ENCODE measurements at regions not wholly inside any gene's neighbourhood (a gene's known extent, or its start where the extent isn't known, plus 50 kb on each side); places are given as distances from the start of the nearest gene placed in this dataset.

DNA sequence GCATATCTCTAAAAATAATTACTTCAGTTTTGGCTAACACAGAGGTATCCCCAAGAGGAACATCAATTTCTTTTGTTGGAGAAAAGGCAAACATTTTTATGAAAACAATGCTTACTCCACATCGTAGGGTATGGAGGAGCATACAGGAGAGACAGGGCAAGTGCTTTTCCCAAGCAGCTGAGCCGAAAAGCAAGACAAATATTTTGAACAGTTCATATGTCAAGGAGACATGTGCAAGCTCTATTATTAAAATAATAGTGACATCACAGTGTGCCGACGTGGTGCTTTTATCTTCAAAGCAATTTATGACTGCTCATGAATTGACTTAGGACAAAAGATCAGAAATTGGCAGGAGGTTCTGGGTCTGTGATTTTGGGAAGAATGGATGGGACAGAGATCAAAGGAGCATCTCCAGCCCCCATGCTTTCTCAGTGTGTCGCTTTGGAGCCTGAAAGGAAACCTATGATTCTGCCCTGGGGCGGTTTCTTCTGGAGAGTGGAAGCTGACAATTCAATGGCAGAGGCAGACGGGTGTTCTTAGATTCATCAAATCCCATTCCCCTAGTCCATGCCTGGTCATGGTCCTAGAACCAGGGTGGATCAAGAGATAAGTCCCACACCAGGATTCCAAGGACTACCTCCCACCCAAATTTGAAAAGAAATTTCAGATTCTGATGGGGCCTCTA lies 97.1 kb downstream of the JCAD start:
- TF ChIP-seq EZH2 (IDR thresholded peaks at IDR 0.05) (no peak), POLR2AphosphoS5 (IDR thresholded peaks at IDR 0.05; ENCODE audit: borderline replicate concordance, low read depth, low read length) (no peak), FOXP2 (optimal IDR thresholded peaks at IDR 0.05; ENCODE audit: control extremely low read depth, extremely low read length, insufficient read depth) (no peak)
- Histone ChIP-seq H3K9ac (ENCODE audit: insufficient read length) (no peak overlapping the region), H3K9me3 (ENCODE audit: low read depth, low read length) (no peaks in the 10 kb centered on the region), H3K4me3 (no peak overlapping the region), H3K36me3 (ENCODE audit: insufficient read depth, low read length) (no peaks in the 10 kb centered on the region), H3K27ac (no peak overlapping the region)
- DNase-seq (ENCODE audit: low read depth, low spot score), result no peak

DNA sequence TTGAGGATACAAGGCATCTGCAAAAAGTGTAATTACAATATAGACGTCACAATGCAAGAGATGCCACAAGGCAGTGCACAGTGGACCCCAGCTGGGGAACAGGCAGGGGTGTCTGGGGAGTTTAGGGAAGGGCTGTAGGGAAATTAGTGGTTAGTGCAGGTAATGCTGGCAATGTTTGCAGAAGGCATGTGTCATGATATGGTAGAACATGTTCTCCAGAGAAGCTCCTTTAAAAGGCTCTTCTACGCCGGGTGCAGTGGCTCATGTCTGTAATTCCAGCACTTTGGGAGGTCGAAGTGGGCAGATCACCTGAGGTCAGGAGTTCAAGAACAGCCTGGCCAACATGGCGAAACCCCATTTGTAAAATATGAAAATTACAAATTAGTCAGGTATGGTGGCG lies 98.0 kb downstream of the JCAD start:
- H3K27ac ChIP-seq, result no peak overlapping the region
- no peak overlapping the region for H3K9ac ChIP-seq (ENCODE audit: insufficient read length)
- no peaks in the 10 kb centered on the region for H3K9me3 ChIP-seq (ENCODE audit: low read depth, low read length)
- no peak overlapping the region for H3K4me3 ChIP-seq
- no peak for TF ChIP-seq POLR2AphosphoS5 (IDR thresholded peaks at IDR 0.05; ENCODE audit: borderline replicate concordance, low read depth, low read length)
- TF ChIP-seq FOXP2 (optimal IDR thresholded peaks at IDR 0.05; ENCODE audit: control extremely low read depth, extremely low read length, insufficient read depth), result no peak
- no peak for TF ChIP-seq EZH2 (IDR thresholded peaks at IDR 0.05)
- no peak for DNase-seq (ENCODE audit: low read depth, low spot score)
- H3K36me3 ChIP-seq (ENCODE audit: insufficient read depth, low read length), result no peaks in the 10 kb centered on the region

DNA sequence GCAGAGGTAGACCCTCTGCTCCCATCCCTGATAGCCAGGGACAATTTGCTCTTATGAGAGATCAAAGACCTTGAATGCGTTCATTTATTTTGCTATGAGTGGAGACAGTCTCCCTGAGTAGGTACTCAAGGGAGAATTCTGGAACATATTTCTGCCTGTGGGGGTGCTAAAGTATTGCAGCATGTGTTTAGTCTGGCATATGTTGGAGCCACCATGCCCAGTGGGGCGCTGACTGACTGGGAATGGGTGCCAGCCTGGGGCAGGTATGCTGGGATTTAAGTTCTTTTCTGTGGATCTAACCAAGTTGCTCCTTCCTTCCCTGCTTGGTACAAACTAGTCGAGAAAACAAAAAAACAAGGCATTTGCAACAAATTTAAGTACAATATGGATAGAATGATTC lies 99.1 kb downstream of the JCAD start:
- Histone ChIP-seq H3K36me3 (ENCODE audit: insufficient read depth, low read length) (no peaks in the 10 kb centered on the region), H3K9me3 (ENCODE audit: low read depth, low read length) (no peaks in the 10 kb centered on the region), H3K9ac (ENCODE audit: insufficient read length) (no peak overlapping the region), H3K27ac (no peak overlapping the region), H3K4me3 (no peak overlapping the region)
- TF ChIP-seq POLR2AphosphoS5 (IDR thresholded peaks at IDR 0.05; ENCODE audit: borderline replicate concordance, low read depth, low read length) (no peak), EZH2 (IDR thresholded peaks at IDR 0.05) (no peak), FOXP2 (optimal IDR thresholded peaks at IDR 0.05; ENCODE audit: control extremely low read depth, extremely low read length, insufficient read depth) (no peak)
- no peak for DNase-seq (ENCODE audit: low read depth, low spot score)

DNA sequence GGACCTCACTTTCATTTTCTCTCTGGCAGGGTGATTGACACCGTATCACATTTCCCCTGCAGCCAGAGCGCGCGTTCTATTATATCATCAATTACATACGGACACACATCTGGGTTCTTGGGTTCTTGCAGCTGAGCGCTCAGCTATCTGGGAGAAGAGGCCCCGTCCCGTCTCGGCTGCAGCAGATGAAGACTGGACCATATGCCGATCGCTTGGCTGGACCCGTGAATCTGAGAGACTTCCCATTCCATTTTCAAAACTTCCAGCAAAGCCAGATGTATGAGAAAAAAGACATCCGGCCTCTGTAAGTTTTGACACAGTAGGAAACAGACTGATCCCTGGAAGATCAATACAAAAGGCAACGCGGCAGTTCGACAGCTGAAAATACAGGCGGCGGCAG lies 99.8 kb downstream of the JCAD start:
- no peak for DNase-seq (ENCODE audit: low read depth, low spot score)
- H3K4me3 ChIP-seq, result no peak overlapping the region
- H3K27ac ChIP-seq, result no peak overlapping the region
- TF ChIP-seq EZH2 (IDR thresholded peaks at IDR 0.05), result no peak
- TF ChIP-seq POLR2AphosphoS5 (IDR thresholded peaks at IDR 0.05; ENCODE audit: borderline replicate concordance, low read depth, low read length), result no peak
- TF ChIP-seq FOXP2 (optimal IDR thresholded peaks at IDR 0.05; ENCODE audit: control extremely low read depth, extremely low read length, insufficient read depth), result no peak
- no peaks in the 10 kb centered on the region for H3K36me3 ChIP-seq (ENCODE audit: insufficient read depth, low read length)
- no peak overlapping the region for H3K9ac ChIP-seq (ENCODE audit: insufficient read length)
- H3K9me3 ChIP-seq (ENCODE audit: low read depth, low read length), result no peaks in the 10 kb centered on the region

DNA sequence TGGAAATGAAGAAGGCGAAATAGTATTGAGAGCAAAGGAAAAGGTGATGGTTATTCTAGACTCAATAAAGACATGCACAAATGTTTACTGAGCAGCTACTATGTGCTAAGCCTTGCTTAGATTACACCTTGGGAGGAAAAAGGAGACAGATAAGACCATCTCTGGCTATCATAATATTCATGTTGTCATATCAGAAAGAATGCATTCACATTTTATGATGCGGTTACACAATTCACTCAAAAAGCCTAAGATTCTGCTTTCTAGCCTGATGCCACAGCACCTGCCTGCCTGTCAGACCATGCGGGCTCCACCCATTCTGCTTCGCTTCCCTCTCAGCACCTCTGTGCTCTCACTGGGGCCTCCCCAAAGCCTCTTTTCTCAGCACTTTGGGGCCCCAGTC lies 100.9 kb downstream of the JCAD start:
- H3K9me3 ChIP-seq (ENCODE audit: low read depth, low read length), result no peaks in the 10 kb centered on the region
- no peaks in the 10 kb centered on the region for H3K36me3 ChIP-seq (ENCODE audit: insufficient read depth, low read length)
- H3K27ac ChIP-seq, result no peak overlapping the region
- TF ChIP-seq EZH2 (IDR thresholded peaks at IDR 0.05) (no peak), POLR2AphosphoS5 (IDR thresholded peaks at IDR 0.05; ENCODE audit: borderline replicate concordance, low read depth, low read length) (no peak), FOXP2 (optimal IDR thresholded peaks at IDR 0.05; ENCODE audit: control extremely low read depth, extremely low read length, insufficient read depth) (no peak)
- DNase-seq (ENCODE audit: low read depth, low spot score), result no peak
- no peak overlapping the region for H3K4me3 ChIP-seq
- no peak overlapping the region for H3K9ac ChIP-seq (ENCODE audit: insufficient read length)

DNA sequence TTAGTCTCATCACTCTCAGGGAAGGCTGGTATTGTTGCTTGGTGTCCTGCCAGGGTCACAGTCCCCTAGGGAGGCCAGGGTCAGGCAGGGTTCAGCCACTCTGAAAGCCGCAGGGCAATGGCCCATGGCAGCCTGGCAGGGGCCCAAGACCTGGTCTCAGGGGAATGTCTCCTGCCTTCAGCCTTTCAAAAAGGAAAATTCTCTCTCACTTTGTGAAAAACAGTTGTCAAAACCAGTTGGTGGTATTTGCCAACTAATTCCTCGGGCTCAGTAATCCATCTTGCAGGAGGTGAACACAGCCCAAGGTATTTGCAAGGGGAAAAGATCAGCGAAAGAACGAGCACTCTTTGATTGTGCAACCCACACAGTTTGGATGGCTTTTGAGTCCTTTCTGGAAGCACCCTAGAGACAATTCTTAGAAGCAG lies 101.5 kb downstream of the JCAD start:
- no peak overlapping the region for H3K9ac ChIP-seq (ENCODE audit: insufficient read length)
- no peak overlapping the region for H3K27ac ChIP-seq
- H3K4me3 ChIP-seq, result no peak overlapping the region
- no peaks in the 10 kb centered on the region for H3K36me3 ChIP-seq (ENCODE audit: insufficient read depth, low read length)
- TF ChIP-seq EZH2 (IDR thresholded peaks at IDR 0.05), result no peak
- TF ChIP-seq POLR2AphosphoS5 (IDR thresholded peaks at IDR 0.05; ENCODE audit: borderline replicate concordance, low read depth, low read length), result no peak
- TF ChIP-seq FOXP2 (optimal IDR thresholded peaks at IDR 0.05; ENCODE audit: control extremely low read depth, extremely low read length, insufficient read depth), result no peak
- H3K9me3 ChIP-seq (ENCODE audit: low read depth, low read length), result no peaks in the 10 kb centered on the region
- DNase-seq (ENCODE audit: low read depth, low spot score), result no peak

DNA sequence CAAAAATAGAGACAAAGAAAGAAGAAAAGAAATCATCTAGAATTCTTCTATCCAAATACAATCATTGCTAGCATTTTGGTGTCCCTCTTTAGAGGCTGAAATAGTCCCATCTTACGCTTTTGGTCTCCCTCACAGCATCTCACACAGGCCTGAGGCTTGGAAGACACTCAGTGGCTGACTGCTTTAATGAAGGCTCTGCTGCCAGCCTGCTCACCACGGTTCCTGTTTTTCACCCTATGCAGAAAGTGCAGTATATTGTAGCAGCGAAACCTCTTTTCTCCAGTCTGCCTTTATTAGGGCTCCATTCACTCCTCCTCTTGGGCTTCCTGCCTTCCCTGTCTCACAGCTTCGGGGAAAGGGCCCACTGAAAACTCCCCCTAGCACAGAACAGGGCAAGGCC lies 102.2 kb downstream of the JCAD start:
- no peaks in the 10 kb centered on the region for H3K36me3 ChIP-seq (ENCODE audit: insufficient read depth, low read length)
- H3K9me3 ChIP-seq (ENCODE audit: low read depth, low read length), result no peaks in the 10 kb centered on the region
- H3K9ac ChIP-seq (ENCODE audit: insufficient read length), result no peak overlapping the region
- TF ChIP-seq POLR2AphosphoS5 (IDR thresholded peaks at IDR 0.05; ENCODE audit: borderline replicate concordance, low read depth, low read length), result no peak
- no peak for TF ChIP-seq EZH2 (IDR thresholded peaks at IDR 0.05)
- no peak for TF ChIP-seq FOXP2 (optimal IDR thresholded peaks at IDR 0.05; ENCODE audit: control extremely low read depth, extremely low read length, insufficient read depth)
- H3K27ac ChIP-seq, result no peak overlapping the region
- no peak overlapping the region for H3K4me3 ChIP-seq
- DNase-seq (ENCODE audit: low read depth, low spot score), result no peak

DNA sequence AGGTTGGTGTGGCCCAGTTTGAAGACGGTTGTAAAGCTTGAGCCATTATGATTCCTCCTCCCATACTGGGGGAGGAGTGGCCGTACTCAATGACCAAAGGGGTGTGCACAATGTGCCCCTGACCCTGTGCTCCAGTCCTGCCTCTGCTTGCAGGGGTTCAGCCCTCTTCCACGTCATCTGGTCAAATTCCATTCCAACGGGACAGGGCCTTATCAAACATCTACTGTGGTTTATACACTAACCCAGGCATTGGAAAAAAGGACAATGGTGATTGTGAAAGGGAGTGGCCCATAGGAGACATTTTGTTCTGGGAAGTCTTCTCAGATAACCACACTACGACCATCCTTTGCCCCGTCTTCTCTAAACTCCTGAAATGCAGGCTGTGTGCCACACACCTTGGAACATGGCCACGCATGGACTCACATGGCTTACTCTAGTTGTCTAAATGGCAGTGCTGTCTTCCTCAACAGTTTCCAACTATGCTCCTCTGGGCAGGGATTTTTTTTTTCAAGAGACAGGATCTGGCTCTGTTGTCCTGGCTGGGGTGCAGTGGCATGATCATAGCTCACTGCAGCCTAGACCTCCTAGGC lies 103.0 kb downstream of the JCAD start:
- DNase-seq (ENCODE audit: low read depth, low spot score), result no peak

More for the DNA sequence above, 103.0 kb downstream of the JCAD start:
- Histone ChIP-seq H3K9me3 (ENCODE audit: low read depth, low read length) (no peaks in the 10 kb centered on the region), H3K9ac (ENCODE audit: insufficient read length) (no peak overlapping the region), H3K36me3 (ENCODE audit: insufficient read depth, low read length) (no peaks in the 10 kb centered on the region), H3K4me3 (no peak overlapping the region), H3K27ac (no peak overlapping the region)
- TF ChIP-seq POLR2AphosphoS5 (IDR thresholded peaks at IDR 0.05; ENCODE audit: borderline replicate concordance, low read depth, low read length) (no peak), EZH2 (IDR thresholded peaks at IDR 0.05) (no peak), FOXP2 (optimal IDR thresholded peaks at IDR 0.05; ENCODE audit: control extremely low read depth, extremely low read length, insufficient read depth) (no peak)

Measured in SK-N-MC (cell line).